Caki2 (cell line): ENCODE measurements at regions not wholly inside any gene's neighbourhood (a gene's known extent, or its start where the extent isn't known, plus 50 kb on each side); places are given as distances from the start of the nearest gene placed in this dataset.
"Not testable (repeated sequence)": the region's sequence is repeated elsewhere in the genome, so short reads cannot be mapped to it uniquely, and the experiment has no call there.

ENCODE experiments used
- DNase-seq: peaks from one replicate; pipeline ENCODE4 v3.0.0-alpha.2; 2015; ENCODE audit warnings: low read depth
- in situ Hi-C: cut with HindIII; loops from 2 replicates; pipeline ENCODE4 v1.10.0; 2016; ENCODE audit warnings: low sequenced_read_pairs, low pct_unique_long_range_greater_than_20kb, mixed read lengths

DNA sequence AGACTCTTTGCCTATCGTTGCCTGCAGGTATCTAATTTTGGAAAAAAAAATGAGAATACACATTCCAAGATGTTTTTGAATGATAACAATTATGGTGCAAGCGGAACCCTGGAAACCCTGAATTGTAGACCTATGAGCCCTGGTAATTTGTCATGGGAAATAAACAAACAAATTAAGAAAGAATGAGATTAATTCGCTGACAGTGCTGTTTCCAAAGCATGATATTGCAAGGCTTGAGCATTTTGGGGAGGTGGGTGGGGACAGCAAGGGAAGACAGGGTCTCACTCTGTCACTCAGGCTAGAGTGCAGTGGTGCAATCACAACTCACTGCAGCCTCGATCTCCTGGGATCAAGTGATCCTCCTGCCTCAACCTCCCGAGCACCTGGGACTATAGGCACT is 900.3 kb downstream of the IPMK start:
- no peak for DNase-seq
- in situ Hi-C loops = no loop called here

DNA sequence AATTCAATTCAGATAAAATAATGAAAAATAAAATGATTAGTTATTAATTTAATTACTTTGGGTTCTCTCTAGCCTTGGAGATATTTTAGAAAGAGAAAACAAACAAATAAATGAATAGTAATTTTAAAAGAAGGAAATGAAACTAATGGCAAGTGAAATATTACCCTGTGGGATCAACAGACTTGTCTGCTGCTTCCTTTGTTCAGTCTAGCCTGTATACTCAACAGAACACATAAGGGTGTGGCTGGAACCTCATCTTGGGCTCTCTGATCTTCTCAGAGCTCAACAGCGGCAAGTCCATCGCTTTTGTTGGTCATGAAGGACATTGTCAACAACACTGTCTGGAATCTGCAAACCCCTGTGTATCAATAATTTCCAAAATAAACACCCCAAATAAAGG is 904.9 kb downstream of the IPMK start:
- no peak for DNase-seq
- in situ Hi-C loops = no loop called here

DNA sequence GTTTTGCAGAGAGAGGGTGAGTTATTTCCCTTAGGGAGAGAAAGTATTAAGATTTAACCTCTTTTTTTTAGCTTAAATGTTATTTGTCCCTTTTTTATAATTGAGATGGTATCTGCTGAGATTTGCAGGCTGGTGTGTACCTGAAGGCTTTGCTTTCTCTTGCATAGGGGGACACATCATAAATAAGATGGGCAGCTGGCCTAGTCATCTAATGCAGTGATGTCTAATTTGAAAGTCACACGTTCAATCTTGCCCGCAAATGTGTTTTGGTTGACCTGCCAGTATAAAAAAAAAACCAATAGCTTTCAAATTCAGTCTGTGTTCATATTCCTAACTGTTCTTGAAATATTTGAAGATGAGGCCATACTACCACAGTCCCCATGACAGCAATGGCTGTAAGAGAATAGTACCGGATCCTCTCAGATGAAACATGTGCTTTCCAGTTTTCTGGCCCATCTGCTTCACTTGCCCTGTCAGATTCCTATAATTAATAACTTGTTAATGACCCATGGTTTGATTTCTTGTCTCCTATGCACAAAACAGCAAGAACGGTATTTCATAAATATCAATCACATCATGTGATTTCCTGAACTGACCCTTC is 914.2 kb downstream of the IPMK start:
- in situ Hi-C loops = no loop called here
- DNase-seq = no peak

DNA sequence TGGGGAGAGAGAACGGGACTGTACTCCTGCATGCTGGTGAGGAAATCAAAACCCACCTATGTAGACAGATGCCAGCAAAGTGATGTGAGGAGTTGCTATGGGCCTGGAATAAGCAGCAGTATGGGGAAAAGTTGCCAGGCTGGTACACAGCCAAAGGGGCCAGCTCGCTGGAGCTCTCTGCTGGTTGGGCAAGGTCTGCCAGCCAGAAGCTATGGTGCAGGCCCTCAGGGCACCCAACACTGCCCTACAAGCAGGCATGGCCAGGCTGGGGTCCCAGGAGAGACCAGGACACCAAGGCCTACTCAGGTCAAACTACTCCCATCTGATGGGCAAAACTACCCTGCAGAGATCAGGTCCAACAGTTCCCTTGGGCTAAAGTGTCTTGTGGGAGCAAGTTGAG is 916.6 kb downstream of the IPMK start:
- DNase-seq = no peak
- in situ Hi-C loops = no loop called here

DNA sequence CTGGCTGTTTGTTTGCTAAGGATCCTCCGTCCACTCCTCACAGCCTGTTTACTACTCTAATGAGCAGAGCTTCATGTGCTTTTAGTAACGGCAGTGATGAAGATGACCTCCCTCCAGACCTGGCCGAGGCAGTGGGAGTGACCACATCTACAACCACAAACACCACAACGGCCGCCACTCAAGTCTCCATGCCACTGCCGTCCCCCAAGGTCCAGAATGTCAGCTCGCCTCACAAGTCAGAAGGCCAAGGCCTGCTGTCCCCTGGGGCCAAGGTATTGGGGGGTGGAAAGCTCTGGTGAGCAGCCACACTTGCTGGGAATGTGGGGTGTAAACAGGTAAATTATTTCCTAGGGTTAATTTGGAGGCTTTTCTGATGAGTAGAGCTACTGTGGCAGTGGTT is 926.4 kb downstream of the IPMK start:
- no peak for DNase-seq
- in situ Hi-C loops = no loop called here

DNA sequence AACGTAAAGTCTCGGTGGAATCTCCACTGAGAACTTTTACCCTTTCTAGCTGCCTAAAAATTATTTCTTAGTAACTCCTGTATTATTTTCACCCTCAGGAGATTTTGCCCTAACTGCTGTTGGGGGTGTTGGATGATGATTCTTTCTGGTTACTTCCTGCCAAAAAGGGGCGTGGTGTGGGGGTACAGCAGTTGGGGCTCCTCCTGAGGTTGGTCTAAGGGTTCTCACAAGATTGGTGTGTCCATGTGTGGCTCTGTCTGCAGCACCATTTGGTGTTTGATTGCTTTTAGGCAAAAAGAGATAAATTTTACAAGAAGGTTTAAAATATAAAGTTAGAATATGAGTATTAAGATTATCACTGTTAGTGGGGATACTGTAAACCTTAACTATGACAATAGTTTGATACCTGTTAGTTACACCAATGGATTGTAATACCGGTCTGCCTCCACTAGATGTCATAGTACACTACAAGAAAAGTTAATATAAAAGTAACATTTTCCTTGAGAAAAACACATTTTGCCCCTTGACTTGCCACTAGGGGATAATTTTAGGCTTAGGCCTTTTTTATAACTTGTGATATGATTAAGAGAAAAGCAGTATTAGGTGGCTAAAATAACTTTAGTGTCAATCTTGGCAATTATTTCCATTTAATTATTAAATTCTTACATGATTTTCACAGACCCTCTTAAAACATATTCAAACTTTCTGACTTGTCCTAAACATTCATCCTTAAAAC is 928.7 kb downstream of the IPMK start:
- in situ Hi-C loops = no loop called here
- peak; percentile 16 for DNase-seq

DNA sequence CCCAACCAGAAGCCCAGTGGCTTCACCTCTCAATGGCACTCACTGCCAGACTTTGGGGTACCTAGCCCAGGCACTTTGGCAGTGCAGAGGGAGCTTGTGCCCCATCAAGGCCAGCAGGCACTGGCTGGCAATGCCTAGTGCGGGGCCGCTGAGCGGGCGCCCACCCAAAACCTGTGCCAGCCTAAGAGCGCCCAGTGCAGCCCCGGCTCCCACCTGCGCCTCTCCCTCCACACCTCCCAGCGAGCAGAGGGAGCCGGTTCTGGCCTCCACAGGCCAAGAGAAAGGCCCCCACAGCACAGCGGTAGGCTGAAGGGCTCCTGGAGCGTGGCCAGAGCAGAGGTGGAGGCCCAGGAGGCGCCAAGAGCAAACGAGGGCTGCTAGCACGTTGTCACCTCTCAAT is 930.8 kb downstream of the IPMK start:
- in situ Hi-C loops = no loop called here
- no peak for DNase-seq

DNA sequence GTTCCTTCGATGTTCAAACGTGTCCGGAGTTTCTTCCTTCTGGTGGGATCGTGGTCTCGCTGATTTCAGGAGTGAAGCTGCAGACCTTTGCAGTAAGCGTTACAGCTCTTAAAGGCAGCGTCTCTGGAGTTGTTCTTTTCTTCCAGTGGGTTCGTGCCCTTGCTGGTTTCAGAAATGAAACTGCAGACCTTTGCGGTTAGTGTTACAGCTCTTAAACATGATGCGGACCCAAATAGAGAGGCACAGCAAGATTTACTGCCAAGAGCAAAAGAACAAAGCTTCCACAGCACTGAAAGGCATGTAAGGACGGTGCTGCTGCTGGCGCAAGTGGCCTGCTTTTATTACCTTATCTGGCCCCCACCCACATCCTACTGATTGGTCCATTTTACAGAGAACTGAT is 931.4 kb downstream of the IPMK start:
- in situ Hi-C loops = no loop called here
- DNase-seq = no peak

DNA sequence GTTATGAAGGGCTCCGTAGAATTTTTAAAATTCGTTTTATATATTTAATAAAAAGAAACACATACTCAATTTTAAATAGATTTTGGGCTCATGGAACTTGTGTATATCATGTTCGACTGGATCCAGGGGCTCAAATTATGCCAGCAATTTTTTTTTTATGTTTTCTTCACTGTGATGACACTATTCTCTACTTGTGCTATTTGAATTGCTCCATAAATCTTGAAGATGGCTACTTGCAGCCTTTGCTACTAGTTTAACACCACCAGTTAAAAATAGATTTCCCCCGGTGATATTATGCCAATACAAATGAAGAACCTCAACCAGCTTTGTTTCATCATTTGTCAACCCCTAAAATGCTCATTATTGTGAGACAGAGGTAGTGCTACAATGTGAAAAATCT is 933.2 kb downstream of the IPMK start:
- no peak for DNase-seq
- in situ Hi-C loops = no loop called here

DNA sequence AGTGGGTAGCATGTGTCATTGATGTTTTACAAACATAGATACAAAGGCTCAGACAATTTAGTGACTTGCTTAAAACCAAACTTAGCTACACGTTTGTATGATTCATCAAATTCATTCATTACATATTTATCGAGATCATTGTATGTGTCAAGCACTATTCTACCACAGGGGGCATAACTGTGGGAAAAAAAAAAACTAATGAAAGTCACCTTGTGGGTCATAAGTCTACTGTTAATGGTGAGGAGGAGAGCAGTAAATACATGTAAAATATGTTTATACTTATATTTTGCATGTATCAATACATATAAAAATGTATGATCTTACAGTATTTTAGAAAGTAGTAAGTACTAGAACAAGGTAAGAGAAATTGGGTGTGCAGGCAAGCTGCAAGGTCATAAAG is 933.8 kb downstream of the IPMK start:
- in situ Hi-C loops = no loop called here
- DNase-seq = no peak

DNA sequence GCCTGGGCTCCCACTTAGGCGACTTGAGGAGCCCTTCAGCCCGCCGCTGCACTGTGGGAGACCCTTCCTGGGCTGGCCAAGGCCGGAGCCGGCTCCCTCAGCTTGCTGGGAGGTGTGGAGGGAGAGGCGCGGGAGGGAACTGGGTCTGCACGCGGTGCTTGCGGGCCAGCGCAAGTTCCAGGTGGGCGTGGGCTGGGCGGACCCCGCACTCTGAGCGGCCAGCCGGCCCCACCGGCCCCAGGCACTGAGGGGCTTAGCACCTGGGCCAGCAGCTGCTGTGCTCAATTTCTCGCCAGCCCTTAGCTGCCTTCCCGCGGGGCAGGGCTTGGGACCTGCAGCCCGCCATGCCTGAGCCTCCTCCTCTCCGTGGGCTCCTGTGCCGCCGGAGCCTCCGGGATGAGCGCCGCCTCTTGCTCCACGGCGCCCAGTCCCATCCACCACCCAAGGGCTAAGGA is 946.3 kb downstream of the IPMK start:
- in situ Hi-C loops, DNase-seq: not testable (repeated sequence)

DNA sequence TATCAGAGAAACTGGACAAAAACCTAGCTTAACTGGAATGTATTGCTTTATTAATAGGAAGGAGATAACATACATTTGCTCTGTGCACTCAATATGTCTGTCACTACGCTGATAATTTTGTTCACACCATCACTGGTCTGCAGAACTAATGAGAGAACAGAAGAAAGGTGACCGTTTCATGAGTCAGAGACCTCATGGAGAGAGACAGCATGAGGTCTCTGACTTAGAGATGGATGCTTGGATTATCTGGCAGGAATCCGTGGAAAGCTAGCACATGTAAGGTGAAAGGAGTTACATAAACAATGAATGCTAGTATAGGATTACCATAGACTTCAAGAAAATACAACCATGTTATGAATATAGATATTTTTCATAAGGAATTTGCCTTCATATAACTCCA is 947.3 kb downstream of the IPMK start:
- DNase-seq = no peak
- in situ Hi-C loops = no loop called here

DNA sequence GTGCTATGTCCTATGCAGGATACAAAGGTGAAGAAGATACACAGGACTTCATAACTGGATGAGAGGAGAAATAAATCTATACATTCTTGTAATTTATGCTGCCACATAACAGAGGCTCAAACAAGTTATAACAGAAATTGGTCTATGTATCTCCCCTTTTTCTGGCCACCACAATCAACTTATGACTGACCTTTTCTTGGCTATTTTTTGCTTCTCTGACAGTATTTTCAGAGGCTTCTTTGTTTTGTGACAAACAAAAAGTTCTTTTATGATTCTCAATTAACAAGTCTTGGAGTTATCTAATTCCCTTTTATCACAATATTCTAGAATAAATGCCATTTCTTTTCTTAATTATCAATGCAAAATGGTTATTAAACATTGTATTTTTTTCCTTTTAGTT is 953.0 kb upstream of the ZWINT start:
- DNase-seq = no peak
- in situ Hi-C loops = no loop called here

DNA sequence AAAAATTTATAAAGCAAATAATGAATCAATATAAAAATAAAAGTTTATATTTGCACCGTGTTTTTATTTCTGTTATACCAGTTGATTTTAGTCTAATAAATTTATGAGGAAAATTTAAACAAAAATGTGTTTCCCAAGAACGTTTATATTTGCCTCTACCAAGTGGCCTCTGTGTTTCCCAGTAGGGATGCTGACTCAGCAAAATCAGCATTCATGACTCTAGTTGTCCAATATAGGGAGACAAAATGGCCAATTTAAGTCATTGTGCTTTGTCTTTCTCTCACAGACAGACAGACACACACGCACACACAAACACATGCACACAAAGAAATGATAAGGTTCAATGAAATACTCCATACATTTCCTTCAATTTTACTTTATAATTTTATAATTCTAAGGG is 942.5 kb upstream of the ZWINT start:
- in situ Hi-C loops = no loop called here
- no peak for DNase-seq

DNA sequence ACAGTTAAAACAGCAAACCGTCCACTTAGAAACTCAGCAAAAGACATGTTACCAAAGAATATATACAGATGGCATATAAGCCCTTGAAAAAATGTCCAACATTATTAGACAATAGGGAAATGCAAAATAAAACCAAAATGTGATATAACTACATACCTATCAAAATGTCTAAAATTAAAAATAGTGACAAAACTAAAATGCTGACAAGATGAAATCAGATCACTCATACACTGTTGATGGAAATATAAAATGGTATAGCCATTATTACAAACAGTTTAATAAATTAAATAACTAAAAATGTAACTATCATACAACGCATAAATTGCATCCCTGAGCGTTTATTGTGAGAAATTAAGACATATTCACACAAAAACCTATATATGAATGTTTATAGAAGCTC is 939.7 kb upstream of the ZWINT start:
- no peak for DNase-seq
- in situ Hi-C loops = no loop called here

DNA sequence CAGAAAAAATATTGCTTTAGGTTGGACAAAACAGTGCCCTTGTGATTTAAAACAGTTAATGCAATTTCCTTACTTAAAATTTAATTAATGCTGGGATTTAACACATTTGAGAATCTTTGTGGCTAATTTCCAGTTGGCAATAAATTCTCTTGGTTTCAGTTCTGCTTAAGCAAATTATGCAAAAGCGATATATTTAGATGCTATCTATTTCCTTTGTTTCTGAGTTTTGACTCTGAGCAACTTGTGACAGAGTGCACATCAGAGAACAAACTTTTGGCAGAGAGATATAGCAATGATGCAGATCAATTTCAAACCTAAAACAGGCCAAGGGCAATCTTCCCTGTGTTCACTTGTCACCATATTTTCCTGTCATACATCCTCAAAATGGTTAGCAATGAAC is 933.6 kb upstream of the ZWINT start:
- in situ Hi-C loops = no loop called here
- no peak for DNase-seq

DNA sequence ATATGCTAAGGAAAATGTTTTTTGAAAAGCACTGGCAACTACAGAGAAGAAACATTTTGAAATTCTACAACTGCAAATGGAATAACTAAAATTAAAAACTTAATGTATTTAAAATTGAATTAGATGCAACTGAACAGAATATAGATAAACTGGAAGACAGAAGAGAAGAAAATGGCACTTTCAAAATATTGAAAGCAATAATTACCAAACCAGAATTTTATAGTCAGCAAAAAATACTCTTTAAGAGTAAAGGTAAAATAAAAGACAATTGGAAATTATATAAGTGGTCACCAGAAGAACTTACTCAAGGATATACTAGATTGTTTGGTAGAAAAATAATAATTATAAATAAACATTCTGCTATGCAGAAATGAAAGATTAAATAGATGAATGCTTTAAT is 927.7 kb upstream of the ZWINT start:
- in situ Hi-C loops = no loop called here
- DNase-seq = no peak

DNA sequence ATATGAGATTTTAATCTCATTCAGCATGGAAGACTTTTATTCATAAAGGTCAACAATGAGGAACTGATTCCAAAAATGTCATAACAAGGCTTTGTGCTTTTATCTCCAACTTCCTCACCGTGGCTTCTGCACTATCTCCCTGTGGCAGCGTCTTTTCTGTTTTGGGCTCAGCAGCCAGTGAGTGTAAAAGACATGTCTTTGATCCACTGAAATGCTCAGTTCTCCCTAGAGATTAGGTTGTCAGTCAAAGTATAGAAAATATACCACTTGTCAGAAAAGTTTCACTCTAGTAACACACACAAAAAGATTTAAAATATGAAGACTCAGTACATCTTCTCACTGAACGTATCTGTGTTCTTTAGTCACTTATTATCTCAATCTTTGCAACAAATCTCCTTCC is 901.8 kb upstream of the ZWINT start:
- in situ Hi-C loops = no loop called here
- DNase-seq = no peak

DNA sequence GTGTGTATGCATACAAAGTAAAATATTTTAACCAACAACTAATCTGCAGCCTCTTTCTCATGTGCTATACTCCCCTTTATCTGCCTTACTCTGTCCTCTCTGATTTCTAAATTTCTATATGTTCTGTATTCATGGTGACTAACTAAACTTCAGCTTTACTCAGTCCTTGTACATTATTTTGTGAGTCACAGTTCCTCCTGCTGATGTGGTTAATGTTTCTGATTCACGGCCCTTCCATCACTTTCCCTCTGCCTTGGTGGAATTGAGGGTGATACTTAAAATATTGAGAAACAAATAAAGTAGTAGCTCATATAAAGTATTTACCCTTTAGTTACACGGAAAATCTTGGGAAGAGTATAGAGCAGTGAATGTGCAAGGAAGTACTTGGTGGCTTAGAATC is 899.1 kb upstream of the ZWINT start:
- in situ Hi-C loops = no loop called here
- DNase-seq = no peak

DNA sequence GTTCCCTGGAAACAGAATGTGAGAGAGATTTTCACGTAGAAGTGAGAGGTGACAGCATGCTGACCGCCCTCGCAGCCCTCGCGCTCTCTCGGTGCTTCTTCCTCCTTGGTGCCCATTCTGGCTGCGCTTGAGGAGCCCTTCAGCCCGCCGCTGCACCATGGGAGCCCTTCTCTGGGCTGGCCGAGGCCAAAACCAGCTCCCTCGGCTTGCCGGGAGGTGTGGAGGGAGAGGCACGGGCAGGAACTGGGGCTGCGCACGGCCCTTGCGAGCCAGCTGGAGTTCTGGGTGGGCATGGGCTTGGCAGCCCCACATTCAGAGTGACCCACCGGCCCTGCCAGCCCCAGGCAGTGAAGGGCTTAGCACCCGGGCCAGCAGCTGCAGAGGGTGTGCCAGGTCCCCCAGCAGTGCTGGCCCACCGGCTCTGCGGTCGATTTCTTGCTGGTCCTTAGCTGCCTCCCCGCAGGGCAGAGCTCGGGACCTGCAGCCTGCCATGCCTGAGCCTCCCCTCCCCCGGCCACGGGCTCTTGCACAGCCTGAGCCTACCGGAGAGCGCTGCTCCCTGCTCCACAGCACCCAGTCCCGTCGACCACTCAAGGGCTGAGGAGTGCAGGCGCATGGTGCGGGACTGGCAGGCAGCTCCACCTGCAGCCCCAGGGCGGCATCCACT is 888.7 kb upstream of the ZWINT start:
- in situ Hi-C loops = no loop called here
- DNase-seq = no peak
